ENCODE measurements at regions not wholly inside any gene's neighbourhood (a gene's known extent, or its start where the extent isn't known, plus 50 kb on each side); places are given as distances from the start of the nearest gene placed in this dataset.

DNA sequence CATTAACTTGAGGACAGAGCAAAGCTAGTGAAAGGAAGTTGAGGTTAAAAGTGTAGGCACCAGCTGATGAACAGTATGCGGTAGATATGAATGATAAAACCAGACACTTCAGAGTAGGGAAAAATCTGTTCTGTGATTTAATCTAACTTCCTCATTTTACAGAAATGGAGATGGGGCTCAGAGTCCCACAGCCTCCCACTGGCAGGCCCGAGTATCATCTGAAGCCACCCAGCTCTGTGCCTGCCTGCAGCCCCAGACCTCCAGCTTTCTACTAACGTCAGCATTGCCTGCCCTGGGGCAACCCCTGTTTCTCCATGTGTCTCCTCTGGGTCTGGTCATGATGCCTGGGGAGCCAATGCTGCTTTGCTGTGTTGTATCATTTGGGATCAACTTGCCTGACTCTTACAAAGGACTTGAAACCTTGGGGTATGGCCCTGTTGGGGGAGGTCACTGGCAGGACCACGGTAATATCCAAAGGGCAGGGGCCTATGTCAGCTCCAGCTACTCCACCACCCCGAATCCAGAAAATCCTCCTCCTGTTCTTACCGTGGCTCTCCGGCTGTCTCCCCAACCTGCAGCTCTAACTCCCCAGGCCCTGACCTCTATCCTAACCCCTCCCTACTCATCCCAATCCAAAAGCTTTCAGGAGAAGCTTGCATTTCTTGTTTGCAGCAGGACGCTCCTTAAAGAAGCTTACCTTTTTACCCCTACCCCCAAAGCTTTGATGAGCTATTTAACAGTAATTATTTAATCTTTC, 56.2 kb upstream of the NPY start:
- TF ChIP-seq, protein P1, sequence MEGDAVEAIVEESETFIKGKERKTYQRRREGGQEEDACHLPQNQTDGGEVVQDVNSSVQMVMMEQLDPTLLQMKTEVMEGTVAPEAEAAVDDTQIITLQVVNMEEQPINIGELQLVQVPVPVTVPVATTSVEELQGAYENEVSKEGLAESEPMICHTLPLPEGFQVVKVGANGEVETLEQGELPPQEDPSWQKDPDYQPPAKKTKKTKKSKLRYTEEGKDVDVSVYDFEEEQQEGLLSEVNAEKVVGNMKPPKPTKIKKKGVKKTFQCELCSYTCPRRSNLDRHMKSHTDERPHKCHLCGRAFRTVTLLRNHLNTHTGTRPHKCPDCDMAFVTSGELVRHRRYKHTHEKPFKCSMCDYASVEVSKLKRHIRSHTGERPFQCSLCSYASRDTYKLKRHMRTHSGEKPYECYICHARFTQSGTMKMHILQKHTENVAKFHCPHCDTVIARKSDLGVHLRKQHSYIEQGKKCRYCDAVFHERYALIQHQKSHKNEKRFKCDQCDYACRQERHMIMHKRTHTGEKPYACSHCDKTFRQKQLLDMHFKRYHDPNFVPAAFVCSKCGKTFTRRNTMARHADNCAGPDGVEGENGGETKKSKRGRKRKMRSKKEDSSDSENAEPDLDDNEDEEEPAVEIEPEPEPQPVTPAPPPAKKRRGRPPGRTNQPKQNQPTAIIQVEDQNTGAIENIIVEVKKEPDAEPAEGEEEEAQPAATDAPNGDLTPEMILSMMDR (IDR thresholded peaks at IDR 0.05; ENCODE audit: low read depth, low read length): no peak
- DNase-seq (ENCODE audit: extremely low read depth, low read depth): no peak

DNA sequence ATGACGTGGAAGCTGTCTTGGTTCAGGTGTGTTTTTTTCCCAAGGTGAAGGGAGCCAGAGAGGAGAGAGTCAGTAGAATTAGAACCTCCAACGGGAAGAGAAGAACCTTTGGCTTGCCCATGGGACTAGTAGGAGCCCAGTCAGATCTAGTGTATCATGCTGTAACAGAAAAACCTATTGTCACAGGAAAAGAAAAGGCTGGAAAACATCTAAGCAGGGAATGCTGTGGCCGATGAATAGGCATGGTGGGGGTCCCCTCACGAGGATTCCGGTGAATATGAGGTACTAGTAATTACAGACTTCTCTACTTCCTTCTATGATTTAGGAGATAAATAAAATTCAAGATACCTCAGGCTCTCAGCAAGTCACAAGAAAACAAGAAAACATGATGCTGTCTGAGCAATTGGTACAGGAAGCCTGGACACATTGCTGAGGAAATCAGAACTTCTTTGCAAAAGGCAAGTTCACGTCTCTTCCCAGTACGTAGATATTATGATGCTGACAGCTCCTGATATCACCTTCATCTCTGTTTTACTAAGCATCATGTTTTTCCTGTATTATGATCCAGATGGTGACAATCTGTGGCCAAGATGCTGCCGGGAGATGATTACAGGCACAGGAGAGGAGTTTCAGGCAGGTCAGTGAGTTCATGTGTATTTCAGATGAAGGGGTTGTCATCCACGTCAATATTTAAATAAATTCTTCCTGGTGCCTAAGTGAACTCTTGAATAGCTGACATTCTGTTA, 54.3 kb upstream of the NPY start:
- TF ChIP-seq, protein P1 (IDR thresholded peaks at IDR 0.05; ENCODE audit: low read depth, low read length): no peak
- DNase-seq (ENCODE audit: extremely low read depth, low read depth): no peak

DNA sequence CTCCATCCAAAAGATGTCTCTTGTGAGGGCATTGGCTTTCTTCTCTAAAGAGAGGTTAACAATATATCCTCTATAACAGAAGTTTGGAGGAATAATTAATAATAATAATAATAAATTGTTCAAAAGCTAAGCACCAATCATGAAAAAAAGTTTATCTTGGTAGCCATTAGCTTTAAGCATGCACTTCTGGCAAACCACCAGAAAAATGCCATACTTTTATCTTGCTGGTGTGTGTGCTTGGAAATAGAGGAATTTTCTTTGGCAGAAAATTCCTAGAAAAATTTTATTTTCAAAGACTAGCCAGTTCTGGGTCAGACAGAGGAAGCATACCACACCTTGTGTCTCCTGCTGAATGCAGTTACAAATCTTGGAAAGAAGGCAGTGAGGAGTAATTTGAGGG, 52.5 kb upstream of the NPY start:
- TF ChIP-seq, protein P1 (IDR thresholded peaks at IDR 0.05; ENCODE audit: low read depth, low read length): no peak
- DNase-seq (ENCODE audit: extremely low read depth, low read depth): no peak

DNA sequence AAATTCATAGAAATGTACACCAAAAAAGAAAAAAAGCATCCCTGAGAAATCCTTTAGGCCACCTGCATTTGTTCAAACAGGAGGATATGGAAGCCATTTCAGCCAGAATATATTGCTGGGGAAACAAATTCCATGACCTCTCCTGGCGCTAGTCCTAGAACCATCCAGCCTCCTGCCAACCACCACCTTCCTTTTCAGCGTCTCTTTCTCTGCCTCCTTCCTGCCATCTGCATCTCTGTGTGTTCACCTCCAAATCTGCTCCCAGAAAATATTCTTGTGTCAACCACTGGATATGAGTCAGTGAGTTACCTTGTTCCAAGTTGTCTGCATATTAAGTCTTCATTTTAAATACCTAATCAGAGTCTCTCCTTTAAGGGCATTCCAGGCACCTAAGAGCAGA, 50.6 kb upstream of the NPY start:
- DNase-seq (ENCODE audit: extremely low read depth, low read depth): no peak
- TF ChIP-seq, protein P1 (IDR thresholded peaks at IDR 0.05; ENCODE audit: low read depth, low read length): no peak

Measured in AG09319 (cell line).